ENCODE measurements at regions not wholly inside any gene's neighbourhood (a gene's known extent, or its start where the extent isn't known, plus 50 kb on each side); places are given as distances from the start of the nearest gene placed in this dataset.

DNA sequence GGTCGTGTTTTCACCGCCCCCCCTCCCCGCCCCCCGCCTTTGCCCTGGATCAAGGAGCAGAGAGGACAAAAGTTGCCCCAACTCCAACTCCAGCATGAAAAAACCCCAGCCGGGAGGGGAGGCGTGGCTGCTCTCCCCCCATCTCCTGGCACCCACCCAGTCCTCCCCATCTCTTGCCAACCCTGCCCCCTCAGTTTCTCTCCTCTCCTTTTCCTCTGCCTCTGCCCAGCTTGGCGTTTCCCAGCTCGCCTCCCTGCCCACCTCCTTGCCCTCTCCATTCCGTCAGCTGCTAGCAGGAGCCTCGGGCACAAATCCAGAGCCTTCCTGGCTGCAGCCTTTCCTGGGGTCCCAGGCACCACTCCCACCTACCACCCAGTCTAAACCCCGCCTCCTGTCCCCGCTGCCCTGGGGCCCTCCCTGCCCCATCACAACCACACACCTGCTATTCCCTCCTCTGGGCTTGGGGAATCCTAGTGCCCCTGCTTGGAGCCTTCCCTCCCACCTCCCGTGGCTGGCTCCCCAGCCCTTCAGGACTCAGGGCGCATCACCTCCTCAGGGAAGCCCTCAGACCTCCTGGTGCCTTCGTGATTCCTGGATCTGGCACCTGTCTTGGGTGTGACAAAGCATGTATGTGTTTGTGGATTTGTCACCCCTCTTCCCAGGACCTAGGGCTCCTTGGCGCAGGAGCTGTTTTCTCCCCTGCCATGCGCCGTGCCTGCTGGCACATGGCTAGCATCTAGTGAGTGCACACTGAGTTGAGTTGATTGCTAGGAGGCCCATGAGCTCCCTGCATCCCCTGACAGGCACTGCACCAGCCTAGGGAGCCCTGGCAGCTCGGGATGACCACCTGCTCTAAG is 209.1 kb downstream of the TFCP2L1 start:
- Histone ChIP-seq H3K36me3 (no peaks in the 10 kb centered on the region), H3K27me3 (peaks cover 0 to 65% (median 30%) of the 10 kb centered on the region in 3 donors), H3K4me1 (peaks cover 9 to 27% (median 17%) of the 10 kb centered on the region in 4 donors), H3K4me3 (peak overlapping the region in 2 of 4 donors; percentile 3 to 6), H3K27ac (peak overlapping the region in 1 of 5 donors; percentile 42), H3K9me3 (no peaks in the 10 kb centered on the region)
- WGBS, 5 donors = 4 to 19% (median 8%) methylated on average over 18 to 19 of the region's 19 CpGs
- intact Hi-C loops (cut with DNase I; ENCODE audit: low total_unique reads) = loop anchor here (5.0 kb wide), 1 partner anchor 384 kb away; no protein-coding TSS in a partner anchor
- peak in 1 of 2 donors; percentile 62 for DNase-seq
- TF ChIP-seq EP300 (IDR thresholded peaks at IDR 0.05) = no peak
- TF ChIP-seq, protein P1, sequence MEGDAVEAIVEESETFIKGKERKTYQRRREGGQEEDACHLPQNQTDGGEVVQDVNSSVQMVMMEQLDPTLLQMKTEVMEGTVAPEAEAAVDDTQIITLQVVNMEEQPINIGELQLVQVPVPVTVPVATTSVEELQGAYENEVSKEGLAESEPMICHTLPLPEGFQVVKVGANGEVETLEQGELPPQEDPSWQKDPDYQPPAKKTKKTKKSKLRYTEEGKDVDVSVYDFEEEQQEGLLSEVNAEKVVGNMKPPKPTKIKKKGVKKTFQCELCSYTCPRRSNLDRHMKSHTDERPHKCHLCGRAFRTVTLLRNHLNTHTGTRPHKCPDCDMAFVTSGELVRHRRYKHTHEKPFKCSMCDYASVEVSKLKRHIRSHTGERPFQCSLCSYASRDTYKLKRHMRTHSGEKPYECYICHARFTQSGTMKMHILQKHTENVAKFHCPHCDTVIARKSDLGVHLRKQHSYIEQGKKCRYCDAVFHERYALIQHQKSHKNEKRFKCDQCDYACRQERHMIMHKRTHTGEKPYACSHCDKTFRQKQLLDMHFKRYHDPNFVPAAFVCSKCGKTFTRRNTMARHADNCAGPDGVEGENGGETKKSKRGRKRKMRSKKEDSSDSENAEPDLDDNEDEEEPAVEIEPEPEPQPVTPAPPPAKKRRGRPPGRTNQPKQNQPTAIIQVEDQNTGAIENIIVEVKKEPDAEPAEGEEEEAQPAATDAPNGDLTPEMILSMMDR (IDR thresholded peaks at IDR 0.05) = no peak
- no peak for TF ChIP-seq POLR2AphosphoS5 (IDR thresholded peaks at IDR 0.05)
- TF ChIP-seq POLR2A (IDR thresholded peaks at IDR 0.05) = no peak

DNA sequence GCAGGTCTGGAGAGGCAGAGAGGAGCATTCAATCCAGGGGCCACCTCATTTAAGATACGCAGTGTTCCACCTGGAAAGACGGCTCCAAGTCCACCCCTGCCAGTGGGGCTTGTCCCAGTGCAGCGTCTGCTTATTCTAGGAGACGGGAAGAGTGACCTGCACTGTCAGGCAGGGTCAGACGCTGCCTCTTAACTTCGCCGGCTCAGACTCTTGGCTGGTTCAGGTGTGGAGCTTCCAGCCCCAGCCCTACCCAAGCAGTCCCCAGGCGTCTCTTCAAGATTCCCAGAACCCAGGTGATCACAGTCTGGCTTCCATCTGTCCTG is 208.5 kb downstream of the TFCP2L1 start:
- DNase-seq = no peak
- peaks cover 0 to 65% (median 30%) of the 10 kb centered on the region in 3 donors for H3K27me3 ChIP-seq
- H3K27ac ChIP-seq = no peak overlapping the region
- no peaks in the 10 kb centered on the region for H3K36me3 ChIP-seq
- peaks cover 9 to 23% (median 15%) of the 10 kb centered on the region in 4 donors for H3K4me1 ChIP-seq
- no peak for TF ChIP-seq EP300 (IDR thresholded peaks at IDR 0.05)
- TF ChIP-seq POLR2AphosphoS5 (IDR thresholded peaks at IDR 0.05) = no peak
- no peak for TF ChIP-seq POLR2A (IDR thresholded peaks at IDR 0.05)
- TF ChIP-seq, protein P1 (IDR thresholded peaks at IDR 0.05) = no peak
- 10 to 32% (median 20%) methylated on average over 8 of the region's 8 CpGs for WGBS, 5 donors
- intact Hi-C loops (cut with DNase I; ENCODE audit: low total_unique reads) = loop anchor here (5.0 kb wide), 1 partner anchor 384 kb away; no protein-coding TSS in a partner anchor
- H3K9me3 ChIP-seq = no peaks in the 10 kb centered on the region
- no peak overlapping the region for H3K4me3 ChIP-seq

DNA sequence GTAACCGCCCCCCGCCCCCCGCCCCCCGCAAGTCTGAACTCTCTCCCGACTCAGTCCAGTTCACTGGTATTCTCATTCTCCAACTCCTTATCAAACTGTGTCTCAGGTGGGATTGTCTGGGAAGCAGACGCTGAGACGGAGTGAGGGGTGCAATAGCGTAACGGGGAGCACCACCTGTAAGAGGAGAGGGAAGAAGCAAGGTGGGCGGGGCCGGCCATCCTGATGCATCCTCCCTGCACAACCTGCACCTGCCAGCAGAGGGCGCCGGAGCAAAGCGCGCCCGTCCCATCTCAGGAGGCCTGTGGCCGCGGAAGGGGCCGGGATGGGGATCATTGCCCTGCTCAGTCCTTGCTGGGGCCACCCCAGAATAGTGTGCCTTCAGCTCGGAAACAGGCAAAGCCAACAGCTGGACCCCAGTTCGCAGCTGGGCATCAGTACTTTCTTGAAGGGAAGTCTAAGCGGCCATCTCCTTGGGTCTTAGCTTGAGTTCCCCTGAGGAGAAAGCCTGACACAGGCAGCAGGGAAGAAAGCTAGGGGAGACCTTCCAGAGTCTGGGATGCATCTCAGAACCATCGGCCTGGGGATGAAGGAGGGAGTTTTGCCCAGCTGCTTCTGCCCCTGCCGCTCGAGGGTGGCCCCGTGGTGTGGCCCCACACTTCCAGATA is 208.0 kb downstream of the TFCP2L1 start:
- intact Hi-C loops (cut with DNase I; ENCODE audit: low total_unique reads) = loop anchor here (5.0 kb wide), 1 partner anchor 385 kb away; no protein-coding TSS in a partner anchor
- Histone ChIP-seq H3K36me3 (no peaks in the 10 kb centered on the region), H3K4me3 (no peak overlapping the region), H3K9me3 (no peaks in the 10 kb centered on the region), H3K27ac (no peak overlapping the region), H3K4me1 (peaks cover 9 to 23% (median 15%) of the 10 kb centered on the region in 4 donors), H3K27me3 (peaks cover 0 to 65% (median 30%) of the 10 kb centered on the region in 3 donors)
- WGBS, 5 donors = 27 to 46% (median 34%) methylated on average over 23 to 26 of the region's 26 CpGs
- TF ChIP-seq POLR2AphosphoS5 (IDR thresholded peaks at IDR 0.05) (no peak), EP300 (IDR thresholded peaks at IDR 0.05) (no peak), POLR2A (IDR thresholded peaks at IDR 0.05) (no peak)
- TF ChIP-seq, protein P1 (IDR thresholded peaks at IDR 0.05) = peak in 5 of 7 experiments; percentile 48 to 91 (median 81)
- DNase-seq = peak; percentile 81 to 84

DNA sequence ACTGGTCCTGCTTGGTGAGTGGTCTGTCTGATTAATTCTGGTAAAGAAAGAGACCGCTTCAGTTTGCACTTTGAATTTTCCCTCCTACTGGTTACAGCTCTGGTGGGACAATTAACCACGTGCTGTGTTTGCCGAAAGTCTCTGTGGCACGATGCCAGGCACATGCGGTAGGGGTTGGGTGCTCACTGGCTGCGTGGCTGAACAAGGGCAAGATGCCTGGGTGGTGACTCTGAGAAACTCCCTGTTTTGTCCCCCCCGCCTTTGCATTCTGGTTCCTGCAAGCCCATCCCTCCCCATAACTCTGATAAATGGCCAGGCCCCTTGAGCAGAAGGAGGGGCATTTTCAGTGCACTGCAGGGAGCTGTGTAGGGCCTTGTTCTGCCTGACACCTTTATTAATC is 206.1 kb downstream of the TFCP2L1 start:
- no peak overlapping the region for H3K27ac ChIP-seq
- no peak overlapping the region for H3K4me3 ChIP-seq
- intact Hi-C loops (cut with DNase I; ENCODE audit: low total_unique reads) = loop anchor here (5.0 kb wide), 1 partner anchor 387 kb away; no protein-coding TSS in a partner anchor
- no peaks in the 10 kb centered on the region for H3K36me3 ChIP-seq
- peak in 1 of 2 donors; percentile 45 for DNase-seq
- peaks cover 0 to 70% (median 28%) of the 10 kb centered on the region in 3 donors for H3K27me3 ChIP-seq
- TF ChIP-seq POLR2A (IDR thresholded peaks at IDR 0.05) = no peak
- TF ChIP-seq POLR2AphosphoS5 (IDR thresholded peaks at IDR 0.05) = no peak
- TF ChIP-seq EP300 (IDR thresholded peaks at IDR 0.05) = no peak
- TF ChIP-seq, protein P1 (IDR thresholded peaks at IDR 0.05) = no peak
- peaks cover 9 to 23% (median 15%) of the 10 kb centered on the region in 4 donors for H3K4me1 ChIP-seq
- H3K9me3 ChIP-seq = no peaks in the 10 kb centered on the region
- 52 to 66% (median 62%) methylated on average over 5 to 7 of the region's 7 CpGs for WGBS, 5 donors

All from stomach (tissue), 8 donors.